NCI-H526 (cell line): ENCODE measurements at regions not wholly inside any gene's neighbourhood (a gene's known extent, or its start where the extent isn't known, plus 50 kb on each side); places are given as distances from the start of the nearest gene placed in this dataset.

Experiments used
- DNase-seq, 2 experiments: peaks; one replicate each; lab custom pipeline; 2025; lab: John Stamatoyannopoulos, UW

- DNase-seq, result no peak
These were observed 277.3 kb upstream of the FN1 start for GRCh38 chr2:215712871-215713790.

DNA sequence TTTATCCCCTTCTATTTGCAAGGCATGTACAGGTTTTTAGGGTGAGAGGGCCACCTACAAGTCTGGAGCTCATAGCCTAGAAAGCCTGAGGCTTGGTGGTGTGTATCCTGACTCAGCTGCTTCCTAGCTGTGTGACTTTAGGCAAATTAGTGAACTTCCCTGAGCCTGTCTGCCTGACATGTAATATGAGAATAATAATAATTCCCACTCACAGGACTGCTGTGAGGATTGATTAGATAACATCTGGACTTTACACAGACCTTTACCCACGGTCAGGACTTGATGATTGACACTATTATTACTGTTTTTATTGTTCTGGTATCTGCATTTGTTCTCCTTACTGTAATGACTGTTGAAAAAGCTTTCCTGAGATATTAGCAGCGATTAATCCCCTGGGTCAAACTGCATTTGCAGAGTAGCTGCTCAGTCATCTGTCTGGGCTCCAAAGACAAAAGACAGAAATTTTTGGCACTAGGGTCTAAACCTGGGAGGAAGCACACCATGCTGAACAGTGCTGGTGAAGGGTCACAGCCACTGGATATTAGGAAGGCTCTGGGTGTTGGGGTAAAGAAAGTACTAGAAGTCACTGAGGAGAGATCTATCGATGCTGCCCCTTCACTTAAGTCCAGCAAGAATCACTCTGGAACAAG, 276.5 kb upstream of the FN1 start:
- DNase-seq, result peak in 1 of 2 experiments; percentile 16

DNA sequence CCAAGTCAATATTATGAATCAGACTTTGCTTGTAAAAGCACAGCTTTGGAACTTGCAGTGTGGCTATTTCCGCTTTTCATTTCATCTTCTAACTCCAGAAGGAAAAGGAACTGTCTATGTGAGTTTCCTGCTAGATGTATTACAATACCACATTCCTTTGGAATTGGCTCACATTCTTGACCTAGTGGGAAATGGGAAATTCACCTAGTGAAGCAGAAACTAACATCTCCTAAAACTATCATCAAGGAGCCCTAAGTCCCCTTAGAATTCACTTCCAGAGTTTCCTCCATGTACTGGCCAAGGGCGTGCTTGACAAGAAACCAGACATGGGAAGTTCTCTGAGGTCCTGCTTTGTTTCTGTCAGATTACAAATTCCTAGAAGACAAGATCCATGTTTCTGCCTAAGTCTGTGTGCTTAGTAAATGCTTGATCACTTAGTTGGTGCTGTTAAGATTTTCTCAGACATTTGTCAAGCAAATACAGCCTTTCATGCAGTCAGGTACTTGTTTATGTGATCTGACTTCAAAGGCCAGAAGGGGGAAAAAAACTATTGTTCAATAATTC, 275.7 kb upstream of the FN1 start:
- no peak for DNase-seq

DNA sequence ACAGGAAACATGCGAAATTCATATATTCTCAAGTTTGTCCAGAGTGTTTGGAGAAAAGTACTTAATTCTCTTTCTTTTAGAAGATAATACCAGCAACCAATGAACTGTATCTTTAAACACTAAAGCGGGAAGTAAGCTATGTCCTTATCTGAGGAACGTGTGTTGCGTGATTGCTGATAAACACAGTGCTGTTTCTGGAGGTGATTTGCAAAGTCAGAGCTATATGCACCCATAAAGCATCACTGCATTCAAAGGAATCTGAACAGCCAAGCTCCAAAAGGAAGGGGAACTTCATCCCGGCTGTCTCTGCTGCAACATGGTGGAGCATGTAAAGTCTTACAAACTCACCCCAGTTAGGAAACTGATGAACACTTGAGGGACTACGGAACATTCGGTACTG, 271.7 kb upstream of the FN1 start:
- no peak for DNase-seq

DNA sequence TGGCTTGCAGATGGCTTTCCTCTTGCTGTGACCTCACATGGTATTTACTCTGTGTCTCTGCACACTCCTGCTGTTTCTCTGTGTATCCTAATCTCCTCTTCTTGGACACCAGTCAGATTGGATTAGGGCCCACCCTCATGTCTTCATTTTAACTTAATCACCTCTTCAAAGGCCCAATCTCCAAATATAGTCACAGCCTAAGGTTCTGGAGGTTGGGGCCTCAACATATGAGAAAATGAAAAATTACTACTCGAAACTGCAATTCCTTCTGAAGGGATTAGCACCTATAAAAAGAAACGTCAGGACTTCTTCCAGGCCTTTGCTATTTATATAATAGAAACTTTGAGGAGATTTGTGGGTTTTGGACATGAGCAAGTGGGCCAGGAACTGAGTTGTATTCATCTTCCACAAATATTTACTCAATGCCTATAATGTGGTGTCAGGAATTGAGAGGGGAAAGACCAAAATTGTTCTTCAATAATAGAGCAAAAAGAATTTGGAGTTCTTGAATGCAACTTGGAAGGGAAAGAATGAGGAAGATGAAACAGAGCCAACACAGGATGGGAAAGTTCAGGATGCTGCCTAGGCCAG, 270.0 kb upstream of the FN1 start:
- DNase-seq, result no peak

DNA sequence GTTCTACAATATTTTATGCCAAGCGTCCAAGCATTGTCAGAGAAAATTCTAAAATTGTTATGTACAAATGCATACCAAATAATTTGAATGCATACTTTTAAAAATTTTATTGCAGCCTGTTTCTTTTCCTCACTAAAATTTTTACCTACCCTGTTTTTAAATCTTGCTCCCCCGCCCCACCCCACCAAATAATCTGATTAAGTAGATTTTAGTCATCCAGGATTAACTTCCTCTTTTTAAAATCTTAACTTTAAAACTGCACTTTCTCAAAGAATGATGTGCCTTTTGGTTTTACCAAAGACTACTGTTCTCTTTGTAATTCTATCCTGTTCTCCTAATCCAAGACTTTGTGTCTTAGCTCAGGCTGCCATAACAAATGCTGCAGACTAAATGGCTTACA, 269.4 kb upstream of the FN1 start:
- DNase-seq, result no peak

GRCh38 chr2:215702116-215702902, 266.4 kb upstream of the FN1 start:
- peak; percentile 16 to 24 for DNase-seq

DNA sequence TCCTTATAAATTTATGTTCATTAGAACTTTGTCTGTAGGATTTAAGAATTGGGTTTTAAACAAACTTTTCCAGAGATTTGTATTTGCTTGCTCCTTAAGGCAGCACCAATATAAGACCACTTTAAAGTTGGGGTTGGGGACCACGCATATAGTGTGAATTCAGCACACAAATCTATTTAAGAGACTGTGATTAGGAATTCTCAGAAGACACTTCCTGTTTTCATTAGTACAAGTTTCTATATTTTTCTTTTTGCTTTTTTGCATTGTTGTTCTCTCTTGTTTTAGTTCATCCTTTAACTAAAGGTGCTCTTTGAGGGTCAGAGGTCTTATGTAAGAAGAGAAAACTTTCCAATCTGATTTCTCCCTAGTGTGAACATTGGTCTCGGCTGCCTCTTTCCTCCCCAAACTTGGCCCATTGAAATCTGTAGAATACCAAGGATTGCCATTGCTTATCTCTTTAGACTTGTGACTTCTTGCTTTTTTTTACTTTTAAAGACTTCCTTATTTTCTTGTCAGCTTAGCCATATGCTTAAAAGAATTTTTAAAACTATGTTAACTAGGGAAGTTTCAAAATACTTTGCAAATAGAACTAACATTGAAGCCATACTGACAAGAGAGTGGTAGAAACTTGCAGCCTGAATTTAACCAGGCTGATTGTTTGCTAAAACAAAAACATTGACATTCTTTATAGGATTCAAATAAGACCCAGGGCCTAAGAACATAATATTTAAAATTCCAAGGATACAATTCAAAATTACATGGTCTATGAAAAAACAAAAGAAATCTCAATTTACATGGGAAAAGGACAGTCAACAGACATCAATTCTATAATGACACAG, 264.1 kb upstream of the FN1 start:
- DNase-seq, result no peak

GRCh38 chr2:215699018-215699417, 263.1 kb upstream of the FN1 start:
- DNase-seq, result no peak

DNA sequence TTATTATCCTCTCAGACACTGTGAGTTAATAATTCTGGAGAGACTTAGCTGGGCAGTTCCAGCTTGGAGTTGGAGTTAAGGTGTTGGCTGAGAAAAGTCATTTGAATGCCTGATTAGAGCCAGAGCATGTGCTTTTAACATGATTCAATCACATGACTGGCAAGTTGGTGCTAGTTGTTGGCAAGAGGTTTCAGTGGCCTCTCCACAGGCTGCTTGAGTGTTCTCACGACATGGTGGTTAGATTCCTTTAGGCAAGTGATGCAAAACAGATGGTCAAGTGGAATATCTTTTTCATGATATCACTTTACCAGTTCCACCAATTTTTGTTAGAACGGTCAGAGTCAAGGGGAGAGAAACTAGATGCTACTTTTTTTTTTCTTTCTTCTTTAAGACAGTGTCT, 262.7 kb upstream of the FN1 start:
- no peak for DNase-seq

DNA sequence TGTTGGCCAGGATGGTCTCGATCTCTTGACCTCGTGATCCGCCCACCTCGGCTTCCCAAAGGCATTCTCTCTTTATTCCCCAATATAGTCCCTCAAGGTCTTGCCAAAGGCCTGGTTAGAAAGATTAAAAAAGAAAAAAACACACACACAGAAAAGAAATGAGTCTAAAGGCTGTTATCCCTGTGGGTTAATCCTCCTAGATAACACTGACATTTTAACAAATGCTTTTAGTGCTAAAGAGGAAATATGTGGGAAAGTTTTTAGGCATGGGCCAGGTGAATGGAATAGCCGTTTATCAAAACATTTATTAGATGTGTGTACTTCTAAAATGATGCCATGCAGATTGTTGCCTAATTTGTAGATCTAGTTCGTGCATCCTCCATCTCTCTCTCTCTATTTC, 261.6 kb upstream of the FN1 start:
- DNase-seq, result no peak

DNA sequence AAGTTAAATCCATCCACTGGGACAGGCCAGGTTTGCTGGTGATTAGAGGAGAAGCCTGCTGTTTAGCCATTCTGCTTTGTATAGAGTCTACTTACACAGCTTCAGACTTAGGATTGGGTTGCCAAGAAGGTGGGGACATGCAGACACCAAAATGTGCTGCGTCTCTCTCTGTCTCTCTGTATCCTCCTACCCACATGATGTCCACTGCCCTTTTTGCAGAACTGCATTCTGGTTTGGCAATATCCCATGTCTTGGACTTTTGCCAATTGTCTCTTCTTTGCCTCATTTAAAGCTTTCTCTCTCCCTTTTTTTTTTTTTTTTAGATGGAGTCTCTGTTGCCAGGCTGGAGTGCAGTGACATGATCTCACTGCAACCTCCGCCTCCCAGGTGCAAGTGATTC, 261.1 kb upstream of the FN1 start:
- DNase-seq, result no peak

GRCh38 chr2:215695861-215696260, 260.0 kb upstream of the FN1 start:
- DNase-seq, result no peak

- DNase-seq, result no peak
These were observed 258.2 kb upstream of the FN1 start for GRCh38 chr2:215693999-215694580.

- DNase-seq, result no peak
These were observed 257.5 kb upstream of the FN1 start for GRCh38 chr2:215693193-215693998.

DNA sequence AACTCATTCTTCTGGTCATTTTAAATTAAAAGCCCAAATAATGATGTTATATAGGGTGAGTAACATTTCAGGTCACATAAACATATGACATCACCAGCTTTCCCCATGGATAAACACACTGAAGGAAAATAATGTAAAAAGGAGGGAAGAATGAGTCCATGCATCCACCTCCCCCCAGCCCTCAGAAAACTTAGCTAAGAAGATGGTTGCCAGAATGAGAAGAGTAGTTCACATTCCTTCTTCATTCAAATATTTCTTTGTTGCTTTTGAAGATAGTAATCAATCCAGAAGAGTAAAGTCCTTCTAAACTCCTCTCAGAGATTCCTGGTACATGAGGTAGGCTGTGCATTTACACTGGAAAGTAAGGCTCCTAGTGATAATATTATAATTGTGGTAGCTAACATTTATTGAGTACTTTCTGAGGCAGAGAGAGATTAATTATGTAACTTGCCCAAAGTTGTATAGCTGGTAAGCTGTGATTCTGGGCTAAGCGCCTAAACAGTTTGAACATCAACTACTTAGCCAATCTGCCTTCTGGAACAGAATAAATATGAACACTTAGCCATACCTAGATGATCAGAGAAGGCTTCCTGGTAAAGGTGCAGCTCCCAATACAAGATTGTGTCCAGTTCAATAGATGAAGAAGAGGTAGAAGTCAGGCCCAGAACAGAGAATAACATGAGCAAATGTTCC, 256.7 kb upstream of the FN1 start:
- no peak for DNase-seq

DNA sequence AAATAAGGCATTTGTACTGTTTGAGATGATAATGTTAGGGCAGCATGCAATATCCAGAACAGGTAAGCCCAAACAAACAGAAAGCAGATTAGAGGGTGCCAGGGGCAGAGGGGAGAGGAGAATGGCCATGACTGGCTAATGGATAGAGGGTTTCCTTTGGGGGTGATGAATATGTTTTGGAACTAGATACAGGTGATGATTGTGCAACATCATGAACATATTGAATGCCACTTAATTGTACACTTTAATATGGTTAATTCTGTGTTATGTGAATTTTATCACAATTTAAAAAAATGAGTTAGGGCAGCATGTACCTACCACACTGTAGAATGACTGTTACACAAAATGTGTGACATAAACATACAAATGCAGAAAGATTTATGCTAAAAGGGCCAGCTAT, 255.5 kb upstream of the FN1 start:
- DNase-seq, result no peak

- DNase-seq, result no peak
These were observed 251.5 kb upstream of the FN1 start for GRCh38 chr2:215687149-215688031.
